ENCODE measurements at regions not wholly inside any gene's neighbourhood (a gene's known extent, or its start where the extent isn't known, plus 50 kb on each side); places are given as distances from the start of the nearest gene placed in this dataset.
A peak's percentile ranks its signal among the peaks of the same experiment; 100 is the strongest.

- H3K27ac ChIP-seq (ENCODE audit: low read depth, low read length): no peak overlapping the region
- WGBS (ENCODE audit: insufficient coverage): 95% methylated on average over 2 of the region's 4 CpGs
Observed at GRCh38 chr7:12761111-12761510, 73.7 kb downstream of the ARL4A start.

DNA sequence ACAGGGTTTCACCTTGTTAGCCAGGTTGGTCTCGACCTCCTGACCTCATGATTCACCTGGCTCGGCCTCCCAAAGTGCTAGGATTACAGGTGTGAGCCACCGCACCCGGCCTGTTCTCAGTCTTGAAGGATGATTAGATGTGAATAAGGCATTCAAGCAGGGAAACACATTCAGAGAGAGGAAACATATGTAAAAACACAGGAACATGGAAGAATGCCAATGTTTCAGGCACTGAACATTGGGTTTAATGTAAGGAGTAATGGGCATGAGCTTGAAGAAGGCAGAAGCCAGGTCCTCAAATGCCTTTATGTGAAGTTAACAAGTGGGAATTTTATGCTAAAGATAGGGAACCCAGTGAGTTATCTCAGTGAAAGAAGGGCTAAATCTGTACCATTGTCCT, 74.3 kb downstream of the ARL4A start:
- 84% methylated on average over 4 of the region's 4 CpGs for WGBS (ENCODE audit: insufficient coverage)

More at GRCh38 chr7:12761111-12761510, 73.7 kb downstream of the ARL4A start:
- DNase-seq (ENCODE audit: low read depth in 4 of 6, low spot score in 6 of 6): no peak
- H3K27me3 ChIP-seq (ENCODE audit: control insufficient read depth, insufficient read depth, low read length): no peaks in the 10 kb centered on the region
- H3K4me3 ChIP-seq (ENCODE audit: low read depth, low read length): no peak overlapping the region
- H3K4me1 ChIP-seq (ENCODE audit: control insufficient read depth, insufficient read depth, low read length): no peaks in the 10 kb centered on the region
- H3K36me3 ChIP-seq (ENCODE audit: control insufficient read depth, insufficient read depth, low read length): no peaks in the 10 kb centered on the region
- no peaks in the 10 kb centered on the region for H3K9me3 ChIP-seq (ENCODE audit: control insufficient read depth, insufficient read depth, low read length)

GRCh38 chr7:12764458-12764891, 77.0 kb downstream of the ARL4A start:
- no peaks in the 10 kb centered on the region for H3K36me3 ChIP-seq (ENCODE audit: control insufficient read depth, insufficient read depth, low read length)
- H3K4me3 ChIP-seq (ENCODE audit: low read depth, low read length): no peak overlapping the region
- peak in 2 of 6 donors; percentile 28 to 35 for DNase-seq (ENCODE audit: low read depth in 4 of 6, low spot score in 6 of 6)
- no peaks in the 10 kb centered on the region for H3K27me3 ChIP-seq (ENCODE audit: control insufficient read depth, insufficient read depth, low read length)
- H3K9me3 ChIP-seq (ENCODE audit: control insufficient read depth, insufficient read depth, low read length): no peaks in the 10 kb centered on the region
- no peak overlapping the region for H3K27ac ChIP-seq (ENCODE audit: low read depth, low read length)
- no peaks in the 10 kb centered on the region for H3K4me1 ChIP-seq (ENCODE audit: control insufficient read depth, insufficient read depth, low read length)
- 45% methylated on average over 2 of the region's 2 CpGs for WGBS (ENCODE audit: insufficient coverage)

More for the DNA sequence above, 74.3 kb downstream of the ARL4A start:
- Histone ChIP-seq H3K27me3 (ENCODE audit: control insufficient read depth, insufficient read depth, low read length) (no peaks in the 10 kb centered on the region), H3K4me1 (ENCODE audit: control insufficient read depth, insufficient read depth, low read length) (no peaks in the 10 kb centered on the region), H3K36me3 (ENCODE audit: control insufficient read depth, insufficient read depth, low read length) (no peaks in the 10 kb centered on the region), H3K27ac (ENCODE audit: low read depth, low read length) (no peak overlapping the region), H3K4me3 (ENCODE audit: low read depth, low read length) (no peak overlapping the region), H3K9me3 (ENCODE audit: control insufficient read depth, insufficient read depth, low read length) (no peaks in the 10 kb centered on the region)
- DNase-seq (ENCODE audit: low read depth in 4 of 6, low spot score in 6 of 6): no peak

DNA sequence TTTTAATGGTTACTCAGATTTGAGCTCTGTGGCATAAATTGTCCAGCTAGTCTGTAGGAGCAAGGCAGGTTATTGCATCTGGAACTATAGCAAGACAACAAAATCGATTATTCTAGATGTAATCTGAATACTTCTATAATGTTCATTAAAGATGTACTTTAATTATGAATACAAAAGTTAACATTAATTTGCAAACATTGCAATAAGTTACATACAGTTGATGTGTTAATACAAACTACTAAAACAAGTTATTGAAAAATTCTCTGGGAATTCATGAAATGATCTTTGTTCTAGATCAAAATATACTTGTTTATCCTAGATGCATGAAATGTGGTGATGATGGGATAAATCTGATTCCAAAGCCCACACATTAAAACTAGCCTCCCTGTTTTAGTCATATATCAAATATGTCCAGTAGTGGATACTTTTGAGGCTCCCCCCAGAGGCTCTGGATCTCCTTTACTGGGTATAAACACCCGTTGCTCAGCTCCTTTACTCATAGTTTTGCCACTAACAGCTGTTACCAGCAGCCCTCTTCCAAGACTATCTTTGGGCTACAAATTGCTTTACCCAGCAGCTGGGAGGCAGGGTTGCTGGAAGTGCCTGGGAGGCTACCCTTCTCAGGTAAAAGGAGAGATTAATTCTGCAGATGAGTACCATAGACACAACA, 78.1 kb downstream of the ARL4A start:
- Histone ChIP-seq H3K4me1 (ENCODE audit: control insufficient read depth, insufficient read depth, low read length) (no peaks in the 10 kb centered on the region), H3K9me3 (ENCODE audit: control insufficient read depth, insufficient read depth, low read length) (no peaks in the 10 kb centered on the region), H3K27me3 (ENCODE audit: control insufficient read depth, insufficient read depth, low read length) (no peaks in the 10 kb centered on the region), H3K4me3 (ENCODE audit: low read depth, low read length) (no peak overlapping the region), H3K27ac (ENCODE audit: low read depth, low read length) (no peak overlapping the region), H3K36me3 (ENCODE audit: control insufficient read depth, insufficient read depth, low read length) (no peaks in the 10 kb centered on the region)
- DNase-seq (ENCODE audit: low read depth in 4 of 6, low spot score in 6 of 6): no peak
- 83% methylated on average over 1 of the region's 2 CpGs for WGBS (ENCODE audit: insufficient coverage)

DNA sequence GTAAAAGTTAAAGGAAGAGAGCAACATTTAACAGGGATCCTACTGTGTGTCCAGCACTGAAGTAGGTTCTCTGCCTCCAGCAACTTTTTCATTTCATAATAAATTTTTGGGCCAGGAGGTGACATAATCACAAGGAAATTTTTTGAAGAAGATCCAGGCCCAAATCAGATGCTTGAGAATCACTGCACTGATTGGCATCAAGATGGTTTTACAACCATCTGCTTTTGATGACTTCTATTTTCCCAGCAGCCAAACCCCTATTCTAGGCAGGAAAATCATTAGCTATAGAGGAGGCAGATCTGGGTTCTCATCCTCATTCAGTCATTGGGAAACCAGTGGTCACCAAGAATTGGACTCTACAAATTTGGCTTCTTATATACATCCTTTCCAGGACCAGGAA, 79.0 kb downstream of the ARL4A start:
- H3K4me3 ChIP-seq (ENCODE audit: low read depth, low read length): no peak overlapping the region
- no peaks in the 10 kb centered on the region for H3K4me1 ChIP-seq (ENCODE audit: control insufficient read depth, insufficient read depth, low read length)
- no peak overlapping the region for H3K27ac ChIP-seq (ENCODE audit: low read depth, low read length)
- H3K36me3 ChIP-seq (ENCODE audit: control insufficient read depth, insufficient read depth, low read length): no peaks in the 10 kb centered on the region
- no peak for DNase-seq (ENCODE audit: low read depth in 4 of 6, low spot score in 6 of 6)
- H3K27me3 ChIP-seq (ENCODE audit: control insufficient read depth, insufficient read depth, low read length): no peaks in the 10 kb centered on the region
- H3K9me3 ChIP-seq (ENCODE audit: control insufficient read depth, insufficient read depth, low read length): no peaks in the 10 kb centered on the region

DNA sequence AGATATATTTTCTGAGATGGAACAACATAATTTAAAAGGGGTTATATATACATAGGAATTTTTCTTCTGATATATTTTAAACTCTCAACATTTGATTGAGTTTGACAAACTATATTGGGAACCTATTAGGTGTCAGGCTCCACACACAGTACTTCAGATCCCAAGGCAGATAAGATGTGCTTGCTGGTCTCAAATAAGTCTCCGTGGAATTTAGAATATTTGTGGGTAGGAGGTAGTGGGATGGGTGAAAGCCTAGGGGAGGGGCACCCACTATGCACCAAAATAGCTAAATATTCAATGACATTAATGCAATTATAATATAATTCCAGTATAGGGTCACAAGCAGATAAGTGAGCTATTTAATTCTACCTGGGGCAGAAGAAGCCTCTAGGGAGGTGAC, 81.5 kb downstream of the ARL4A start:
- no CpG with 5 or more reads among the region's 1 CpG for WGBS (ENCODE audit: insufficient coverage)
- Histone ChIP-seq H3K4me3 (ENCODE audit: low read depth, low read length) (no peak overlapping the region), H3K36me3 (ENCODE audit: control insufficient read depth, insufficient read depth, low read length) (no peaks in the 10 kb centered on the region), H3K27ac (ENCODE audit: low read depth, low read length) (no peak overlapping the region), H3K4me1 (ENCODE audit: control insufficient read depth, insufficient read depth, low read length) (no peaks in the 10 kb centered on the region), H3K27me3 (ENCODE audit: control insufficient read depth, insufficient read depth, low read length) (no peaks in the 10 kb centered on the region), H3K9me3 (ENCODE audit: control insufficient read depth, insufficient read depth, low read length) (peaks cover 3% of the 10 kb centered on the region)
- DNase-seq (ENCODE audit: low read depth in 4 of 6, low spot score in 6 of 6): no peak

DNA sequence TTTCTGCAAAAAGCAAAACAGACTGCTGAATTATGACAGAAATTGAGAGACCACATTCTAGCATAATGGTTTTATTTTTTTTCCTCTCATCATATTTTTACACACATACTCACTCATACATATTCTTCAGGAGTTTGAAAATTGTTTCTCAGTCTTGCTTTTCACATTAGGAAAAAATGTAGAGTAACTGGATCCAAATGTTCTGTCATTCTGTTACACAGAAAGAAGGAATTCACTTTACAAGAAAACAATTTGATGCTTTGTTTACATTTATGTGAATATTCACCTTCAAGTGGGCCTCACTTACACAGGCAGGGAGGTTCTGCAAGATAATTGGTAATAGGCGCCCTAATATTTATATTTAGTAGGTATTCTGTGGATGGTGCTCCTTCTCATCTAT, 82.0 kb downstream of the ARL4A start:
- H3K27me3 ChIP-seq (ENCODE audit: control insufficient read depth, insufficient read depth, low read length): no peaks in the 10 kb centered on the region
- H3K27ac ChIP-seq (ENCODE audit: low read depth, low read length): no peak overlapping the region
- DNase-seq (ENCODE audit: low read depth in 4 of 6, low spot score in 6 of 6): peak in 1 of 6 donors; percentile 33
- H3K4me3 ChIP-seq (ENCODE audit: low read depth, low read length): no peak overlapping the region
- no peaks in the 10 kb centered on the region for H3K36me3 ChIP-seq (ENCODE audit: control insufficient read depth, insufficient read depth, low read length)
- no CpG with 5 or more reads among the region's 1 CpG for WGBS (ENCODE audit: insufficient coverage)
- H3K9me3 ChIP-seq (ENCODE audit: control insufficient read depth, insufficient read depth, low read length): peaks cover 3% of the 10 kb centered on the region
- H3K4me1 ChIP-seq (ENCODE audit: control insufficient read depth, insufficient read depth, low read length): no peaks in the 10 kb centered on the region

GRCh38 chr7:12770227-12770975, 83.0 kb downstream of the ARL4A start:
- 17% methylated on average over 1 of the region's 3 CpGs for WGBS (ENCODE audit: insufficient coverage)
- Histone ChIP-seq H3K9me3 (ENCODE audit: control insufficient read depth, insufficient read depth, low read length) (peaks cover 3% of the 10 kb centered on the region), H3K36me3 (ENCODE audit: control insufficient read depth, insufficient read depth, low read length) (no peaks in the 10 kb centered on the region), H3K27ac (ENCODE audit: low read depth, low read length) (no peak overlapping the region), H3K4me1 (ENCODE audit: control insufficient read depth, insufficient read depth, low read length) (no peaks in the 10 kb centered on the region), H3K27me3 (ENCODE audit: control insufficient read depth, insufficient read depth, low read length) (no peaks in the 10 kb centered on the region), H3K4me3 (ENCODE audit: low read depth, low read length) (no peak overlapping the region)
- DNase-seq (ENCODE audit: low read depth in 4 of 6, low spot score in 6 of 6): peak in 2 of 6 donors; percentile 38 to 64

GRCh38 chr7:12771378-12771877, 84.0 kb downstream of the ARL4A start:
- Histone ChIP-seq H3K27me3 (ENCODE audit: control insufficient read depth, insufficient read depth, low read length) (no peaks in the 10 kb centered on the region), H3K27ac (ENCODE audit: low read depth, low read length) (peak overlapping the region; percentile 53), H3K4me1 (ENCODE audit: control insufficient read depth, insufficient read depth, low read length) (no peaks in the 10 kb centered on the region), H3K4me3 (ENCODE audit: low read depth, low read length) (no peak overlapping the region), H3K9me3 (ENCODE audit: control insufficient read depth, insufficient read depth, low read length) (peaks cover 3% of the 10 kb centered on the region), H3K36me3 (ENCODE audit: control insufficient read depth, insufficient read depth, low read length) (no peaks in the 10 kb centered on the region)
- peak; percentile 50 to 94 (median 72) for DNase-seq (ENCODE audit: low read depth in 4 of 6, low spot score in 6 of 6)
- WGBS (ENCODE audit: insufficient coverage): 9% methylated on average over 6 of the region's 7 CpGs

DNA sequence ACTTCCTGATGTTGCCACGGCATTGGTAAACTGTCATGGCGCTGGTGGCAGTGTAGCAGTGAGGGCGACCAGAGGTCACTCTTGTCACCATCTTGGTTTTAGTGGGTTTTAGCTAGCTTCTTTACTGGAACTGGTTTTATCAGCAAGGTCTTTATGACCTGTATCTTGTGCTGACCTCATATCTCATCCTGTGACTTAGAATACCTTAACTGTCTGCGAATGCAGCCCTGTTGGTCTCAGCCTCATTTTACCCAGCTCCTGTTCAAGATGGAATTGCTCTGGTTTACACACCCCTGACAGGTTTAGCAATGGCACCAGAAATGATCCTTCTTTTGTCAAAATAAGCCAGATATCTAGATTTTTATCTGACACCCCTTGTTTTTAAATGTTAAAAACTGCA, 85.3 kb downstream of the ARL4A start:
- H3K4me3 ChIP-seq (ENCODE audit: low read depth, low read length): no peak overlapping the region
- WGBS (ENCODE audit: insufficient coverage): 100% methylated on average over 2 of the region's 4 CpGs
- no peak for DNase-seq (ENCODE audit: low read depth in 4 of 6, low spot score in 6 of 6)

More for the DNA sequence above, 85.3 kb downstream of the ARL4A start:
- Histone ChIP-seq H3K27ac (ENCODE audit: low read depth, low read length) (no peak overlapping the region), H3K36me3 (ENCODE audit: control insufficient read depth, insufficient read depth, low read length) (no peaks in the 10 kb centered on the region), H3K9me3 (ENCODE audit: control insufficient read depth, insufficient read depth, low read length) (peaks cover 3% of the 10 kb centered on the region), H3K4me1 (ENCODE audit: control insufficient read depth, insufficient read depth, low read length) (no peaks in the 10 kb centered on the region), H3K27me3 (ENCODE audit: control insufficient read depth, insufficient read depth, low read length) (no peaks in the 10 kb centered on the region)
